ENCODE measurements at regions not wholly inside any gene's neighbourhood (a gene's known extent, or its start where the extent isn't known, plus 50 kb on each side); places are given as distances from the start of the nearest gene placed in this dataset.

GRCh38 chr12:131250951-131251315 is 297.2 kb downstream of the ADGRD1 start:
- TF ChIP-seq CTCF (IDR thresholded peaks at IDR 0.05; ENCODE audit: low read depth, low read length) (no peak), POLR2A (IDR thresholded peaks at IDR 0.05; ENCODE audit: extremely low read depth, insufficient read length) (no peak), MAX (IDR thresholded peaks at IDR 0.05; ENCODE audit: low read depth, low read length) (no peak)

All from NB4 (cell line).